ENCODE measurements at regions not wholly inside any gene's neighbourhood (a gene's known extent, or its start where the extent isn't known, plus 50 kb on each side); places are given as distances from the start of the nearest gene placed in this dataset.

GRCh38 chr2:240362826-240363745 lies 72.4 kb upstream of the GPC1 start:
- DNase-seq = no peak

DNA sequence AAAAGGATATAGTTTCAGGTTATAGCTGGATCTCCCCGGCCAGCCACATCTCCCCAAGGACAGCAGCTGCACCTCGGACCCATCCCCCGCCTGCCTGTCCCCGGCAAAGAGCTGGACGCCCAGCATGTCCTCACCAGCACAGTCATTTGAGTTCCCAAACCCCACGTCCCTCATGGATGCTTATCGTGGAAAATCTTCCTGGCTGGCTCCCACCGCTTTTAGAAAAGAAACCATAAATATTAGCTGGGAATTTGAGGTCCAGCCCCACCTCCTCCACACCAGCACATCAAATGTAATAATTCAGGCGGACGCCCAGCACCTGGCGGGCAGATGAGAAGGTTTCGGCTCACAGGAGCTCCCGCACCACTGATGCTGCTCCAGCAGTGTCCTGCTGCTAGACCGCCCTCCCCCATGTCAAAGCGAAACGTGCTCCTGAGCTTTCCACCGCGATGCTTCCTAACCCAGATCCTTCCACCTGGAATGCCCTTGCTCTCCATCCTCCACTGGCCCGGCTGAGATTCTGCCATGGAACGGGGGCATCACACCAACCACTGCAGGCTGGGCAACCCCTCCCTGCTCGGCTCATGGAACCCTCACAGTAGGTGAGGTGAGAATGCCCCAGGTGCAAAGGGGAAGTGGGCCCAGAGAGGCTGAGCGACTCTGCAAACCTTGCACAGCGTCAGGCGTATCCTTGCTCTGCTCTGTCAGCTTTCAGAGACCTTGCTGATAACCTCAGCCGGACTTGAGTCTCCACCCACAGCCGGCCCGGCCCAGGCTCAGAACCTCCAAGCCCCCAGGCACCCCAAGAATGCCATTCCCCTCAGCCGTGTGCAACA lies 71.5 kb upstream of the GPC1 start:
- no peak for DNase-seq

- DNase-seq = no peak
These were observed 70.9 kb upstream of the GPC1 start for GRCh38 chr2:240364582-240364960.

DNA sequence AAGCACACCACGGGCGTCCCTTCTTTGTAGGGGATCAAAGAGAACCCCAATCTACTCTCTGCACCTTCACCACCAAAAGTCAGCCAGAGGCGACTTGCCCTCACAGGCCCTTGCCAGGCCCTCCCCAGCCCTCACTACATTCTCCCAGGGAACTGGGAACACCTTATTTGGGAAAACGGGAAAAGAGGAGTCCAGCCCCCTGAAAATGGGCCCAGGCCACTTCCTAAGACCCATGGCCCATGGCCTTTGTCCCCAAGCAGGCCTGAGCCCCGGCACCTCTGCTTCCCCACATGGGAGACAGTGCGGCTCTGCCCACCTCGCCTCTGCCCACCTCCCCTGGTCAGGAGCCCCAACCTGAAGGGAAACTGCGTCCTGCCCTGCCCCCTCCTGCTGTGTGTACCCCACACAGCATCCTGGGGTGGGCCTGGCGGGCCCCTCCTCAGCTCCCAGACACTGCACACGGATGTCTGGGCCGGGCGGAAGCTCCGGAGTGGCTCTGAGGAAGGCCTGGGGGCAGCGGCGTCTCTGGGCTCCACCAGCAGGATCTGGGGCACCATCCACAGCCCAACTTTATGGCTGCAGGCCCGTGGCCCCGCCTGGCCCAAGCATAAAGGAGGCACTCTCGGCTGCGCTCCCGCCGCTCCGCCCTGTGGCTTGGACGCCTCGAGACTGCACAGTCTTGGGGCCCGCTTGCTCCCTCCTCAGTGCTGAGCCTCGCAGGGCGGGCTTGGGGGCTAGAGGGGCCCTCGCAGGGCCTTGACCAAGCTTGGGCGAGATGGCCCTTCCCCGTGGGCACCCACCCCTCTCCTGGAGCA lies 70.3 kb upstream of the GPC1 start:
- DNase-seq = no peak

DNA sequence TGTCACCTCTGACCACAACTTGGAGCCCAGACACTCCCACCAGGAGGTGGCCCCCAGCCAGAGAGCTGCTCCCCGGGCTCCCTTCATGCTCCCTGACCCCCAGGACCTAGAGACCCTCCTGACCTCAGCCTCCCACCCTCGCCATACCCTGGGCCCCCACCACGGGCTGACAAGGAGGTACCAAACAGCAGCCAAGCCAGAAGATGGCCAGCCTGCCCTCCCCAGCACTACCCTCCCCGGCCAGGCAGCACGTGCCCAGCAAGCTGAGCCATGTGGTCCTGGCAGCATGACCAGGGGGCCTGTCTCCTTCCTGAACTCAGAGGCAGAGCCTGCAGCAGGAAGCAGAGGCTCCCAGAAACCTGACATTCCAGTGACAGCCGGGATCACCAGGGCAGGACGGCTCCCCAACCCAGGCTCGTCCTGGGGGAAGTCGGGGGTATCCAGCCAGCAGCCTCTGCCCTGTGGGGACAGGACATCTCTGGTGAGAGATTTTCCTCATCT lies 69.4 kb upstream of the GPC1 start:
- DNase-seq = no peak

GRCh38 chr2:240366901-240367300 lies 68.6 kb upstream of the GPC1 start:
- no peak for DNase-seq

- DNase-seq = no peak
These were observed 67.7 kb upstream of the GPC1 start for GRCh38 chr2:240367721-240368120.

GRCh38 chr2:240368781-240369331 lies 66.6 kb upstream of the GPC1 start:
- no peak for DNase-seq

GRCh38 chr2:240369335-240369734 lies 66.1 kb upstream of the GPC1 start:
- DNase-seq = no peak

DNA sequence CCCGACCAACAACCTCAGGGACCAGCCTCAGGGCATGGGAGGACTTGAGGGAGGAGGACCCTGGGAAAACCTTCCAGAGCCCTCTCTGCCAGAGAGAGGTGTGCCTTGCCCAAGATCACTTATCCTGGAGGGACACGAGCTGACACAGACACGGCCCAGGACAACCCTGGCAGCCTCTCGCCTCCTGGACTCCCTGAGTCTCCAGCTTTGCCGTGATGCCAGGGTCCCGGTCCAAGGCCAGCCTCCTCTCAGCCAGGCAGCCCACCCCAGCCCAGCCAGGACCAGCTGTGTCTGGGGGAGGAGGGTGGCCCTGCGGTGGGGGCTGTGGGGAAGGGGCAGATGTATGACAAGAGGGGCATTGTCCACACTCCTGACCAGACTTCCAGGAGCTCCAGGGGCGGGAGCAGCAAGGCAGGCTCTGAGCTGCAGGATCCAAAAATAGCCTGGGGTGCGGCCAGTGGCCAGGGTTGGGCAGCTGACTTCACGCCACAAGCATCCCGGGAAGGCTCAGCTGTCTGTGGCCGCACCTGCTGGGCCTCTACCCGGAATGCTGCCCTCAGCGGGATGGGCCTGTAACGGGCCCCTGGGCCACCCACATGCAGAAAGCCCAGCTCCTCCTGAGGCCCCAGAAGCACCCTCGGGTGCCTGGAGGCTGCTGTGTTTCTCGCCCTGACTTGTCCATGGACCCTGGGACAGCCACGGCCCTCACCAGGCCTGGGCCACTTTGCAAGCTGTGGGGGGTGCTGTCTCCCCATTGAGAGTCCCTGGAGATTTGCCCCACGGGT lies 65.5 kb upstream of the GPC1 start:
- no peak for DNase-seq

GRCh38 chr2:240371129-240372000 lies 64.1 kb upstream of the GPC1 start:
- DNase-seq = no peak

DNA sequence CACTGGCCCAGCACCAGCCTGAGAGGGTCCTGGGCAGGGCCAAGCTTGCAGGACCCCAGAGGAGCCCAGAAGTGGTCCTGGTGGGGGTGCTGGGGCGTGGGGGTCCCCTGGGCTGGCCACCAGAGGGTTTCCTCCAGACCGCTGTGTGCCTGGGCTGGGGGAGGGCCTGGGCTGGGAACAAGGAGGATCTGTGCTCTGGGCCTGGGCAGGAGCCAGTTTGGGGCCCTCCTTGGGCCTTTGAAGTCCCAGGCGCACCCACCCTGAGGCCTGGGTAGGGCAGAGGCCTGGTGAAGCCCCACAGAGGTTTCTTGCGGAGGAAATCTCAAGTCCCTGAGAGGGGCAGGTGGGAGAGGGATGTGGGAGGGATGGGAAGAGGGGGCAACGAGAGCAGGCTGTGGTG lies 63.4 kb upstream of the GPC1 start:
- DNase-seq = no peak

GRCh38 chr2:240373289-240373885 lies 62.1 kb upstream of the GPC1 start:
- DNase-seq = no peak

DNA sequence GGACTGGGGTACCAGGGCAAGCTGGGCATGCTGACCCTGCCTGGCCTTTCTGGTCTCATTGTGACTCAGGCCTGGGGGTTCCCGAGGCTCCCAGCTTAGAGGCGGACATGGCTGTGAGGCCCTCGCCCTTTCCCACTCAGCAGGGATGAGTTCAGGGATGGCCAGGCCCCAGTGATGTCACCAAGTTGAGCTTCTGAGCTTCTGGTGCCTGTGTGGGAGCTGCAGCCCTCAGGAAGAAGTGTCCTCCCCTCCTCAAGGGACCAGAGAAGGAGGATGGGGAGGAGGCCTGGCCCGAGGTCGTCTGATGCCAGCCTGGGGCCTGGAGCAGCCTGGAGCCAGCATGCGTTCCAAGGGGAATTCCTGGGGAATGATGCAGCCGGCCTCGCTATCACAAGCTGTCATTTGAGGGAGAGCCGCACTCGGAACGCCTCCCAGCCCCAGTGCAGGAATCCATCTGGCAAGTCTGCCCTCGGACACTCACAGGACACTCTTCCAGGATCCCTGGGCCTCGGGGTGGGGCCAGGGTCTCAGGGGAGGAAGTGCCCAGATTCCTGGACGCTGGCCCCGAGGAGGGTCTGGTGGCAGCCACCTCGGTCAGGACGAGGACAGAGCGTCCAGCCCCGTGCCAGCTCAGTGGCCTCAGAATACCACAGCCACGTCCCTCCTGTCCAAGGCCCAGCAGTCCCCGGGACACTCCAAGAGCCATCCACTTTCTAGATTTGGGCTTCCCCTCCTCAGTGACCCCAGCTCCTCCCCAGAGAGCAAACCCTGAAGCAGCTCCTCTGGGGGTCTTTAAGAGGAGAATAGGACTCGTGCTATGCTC lies 61.2 kb upstream of the GPC1 start:
- no peak for DNase-seq

DNA sequence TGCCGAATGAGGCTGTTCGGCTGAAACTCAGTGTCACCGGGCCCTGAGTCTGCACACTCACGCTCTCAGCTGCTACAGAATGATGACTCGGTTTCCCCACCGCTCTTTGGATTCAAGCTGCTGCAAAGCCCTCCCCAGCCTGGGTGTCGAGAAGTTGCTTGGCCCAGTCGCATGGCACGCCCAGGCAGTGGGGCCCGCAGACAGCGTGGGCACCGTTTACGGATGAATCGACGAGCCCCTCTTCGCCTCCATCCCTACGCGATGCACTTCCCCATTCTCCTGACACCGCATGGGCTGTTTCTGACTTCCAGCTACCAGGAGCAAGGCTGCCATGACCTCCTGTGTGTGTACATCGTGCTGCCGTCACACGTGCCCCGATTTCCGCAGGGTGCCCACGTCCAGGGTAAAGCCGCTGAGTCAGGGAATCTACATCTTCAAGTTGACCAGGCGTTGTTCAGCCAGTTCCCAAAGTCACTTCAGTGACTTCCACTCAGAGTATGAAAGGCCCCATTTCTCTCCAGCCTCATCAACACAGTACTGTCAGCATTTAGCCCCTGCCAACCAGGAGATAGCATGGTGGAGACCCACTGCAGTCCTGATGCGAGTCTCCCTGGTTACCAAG lies 60.3 kb upstream of the GPC1 start:
- DNase-seq = no peak

- no peak for DNase-seq
These were observed 58.7 kb upstream of the GPC1 start for GRCh38 chr2:240376739-240377138.

DNA sequence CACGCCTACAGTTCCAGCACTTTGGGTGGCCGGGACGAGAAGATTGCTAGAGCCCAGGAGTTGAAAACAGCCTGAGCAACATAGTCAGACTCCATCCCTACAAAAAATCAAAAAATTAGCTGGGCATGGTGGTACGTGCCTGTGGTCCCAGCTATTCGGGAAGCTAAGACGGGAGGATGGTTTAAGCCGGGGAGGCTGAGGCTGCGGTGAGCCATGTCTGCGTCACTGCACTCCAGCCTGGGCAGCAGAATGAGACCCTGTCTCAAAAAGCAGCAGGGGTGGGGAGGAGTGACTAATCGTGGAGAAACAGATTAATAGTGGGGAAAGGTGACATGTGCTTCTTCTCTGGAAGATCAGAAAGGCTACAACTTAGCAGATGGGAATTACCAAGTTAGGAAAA lies 58.1 kb upstream of the GPC1 start:
- DNase-seq = no peak

- no peak for DNase-seq
These were observed 56.3 kb upstream of the GPC1 start for GRCh38 chr2:240379089-240379636.
